GM23338 (cell line): ENCODE measurements at regions not wholly inside any gene's neighbourhood (a gene's known extent, or its start where the extent isn't known, plus 50 kb on each side); places are given as distances from the start of the nearest gene placed in this dataset.

Experiments
- ATAC-seq: fragments of 200-7000 bp; cut with Tn5 transposase; 3 replicates; pipeline ENCODE4 v1.9.1; 2020
- DNase-seq: peaks from one replicate; pipeline ENCODE4 v3.0.0-alpha.2; 2015; ENCODE audit warnings: low spot score
- H2AFZ ChIP-seq: fragments of 200-600 bp; sonication (generic); 2 replicates; pipeline ENCODE4 v1.8.0; 2016; ENCODE audit warnings: antibody characterized with exemption, mild to moderate bottlenecking, moderate library complexity
- H3F3A ChIP-seq: fragments of 200-600 bp; sonication (generic); replicated peaks from 2 replicates; pipeline ENCODE4 v1.8.0; 2017; ENCODE audit warnings: antibody characterized with exemption, mixed run types, low read depth
- H3K27ac ChIP-seq: fragments of 200-600 bp; sonication (generic); 2 replicates; pipeline ENCODE4 v1.6.1; 2016; ENCODE audit warnings: low read depth
- H3K27me3 ChIP-seq: fragments of 200-600 bp; sonication (generic); 2 replicates; pipeline ENCODE4 v1.8.0; 2016; ENCODE audit warnings: mild to moderate bottlenecking, mixed run types, moderate library complexity; ENCODE audit not compliant: insufficient read depth
- H3K36me3 ChIP-seq: fragments of 200-600 bp; sonication (generic); 2 replicates; pipeline ENCODE4 v1.8.0; 2016; ENCODE audit warnings: mild to moderate bottlenecking; ENCODE audit not compliant: insufficient read depth
- H3K4me1 ChIP-seq: fragments of 200-600 bp; sonication (generic); 2 replicates; pipeline ENCODE4 v1.8.0; 2016; ENCODE audit warnings: mild to moderate bottlenecking, moderate library complexity; ENCODE audit not compliant: insufficient read depth
- H3K4me2 ChIP-seq: fragments of 200-600 bp; sonication (generic); 2 replicates; pipeline ENCODE4 v1.7.1; 2017; ENCODE audit warnings: mixed run types
- H3K4me3 ChIP-seq: fragments of 200-600 bp; sonication (generic); 2 replicates; pipeline ENCODE4 v1.6.1; 2016; ENCODE audit warnings: mixed run types
- H3K79me2 ChIP-seq: fragments of 200-600 bp; sonication (generic); replicated peaks from 2 replicates; pipeline ENCODE4 v1.8.0; 2017; ENCODE audit warnings: mild to moderate bottlenecking; ENCODE audit not compliant: insufficient read depth
- H3K9me2 ChIP-seq: fragments of 200-600 bp; sonication (generic); 2 replicates; pipeline ENCODE4 v1.8.0; 2017; ENCODE audit not compliant: insufficient read depth
- H4K20me1 ChIP-seq: fragments of 200-600 bp; sonication (generic); replicated peaks from 2 replicates; pipeline ENCODE4 v1.8.0; 2017; ENCODE audit warnings: mild to moderate bottlenecking; ENCODE audit not compliant: insufficient read depth
- H3K27ac Mint-ChIP-seq: 2 replicates; pipeline ENCODE4 v1.8.0; 2020; ENCODE audit warnings: inconsistent platforms, mild to moderate bottlenecking, moderate library complexity, mixed read lengths
- H3K27me3 Mint-ChIP-seq: 3 replicates; pipeline ENCODE4 v1.8.0; 2022; ENCODE audit warnings: low read depth, mild to moderate bottlenecking, moderate library complexity, mixed read lengths, inconsistent platforms; ENCODE audit not compliant: insufficient read depth, poor library complexity
- H3K36me3 Mint-ChIP-seq: 3 replicates; pipeline ENCODE4 v1.8.0; 2021; ENCODE audit warnings: low read depth, mild to moderate bottlenecking, inconsistent platforms, moderate library complexity, mixed read lengths
- H3K4me1 Mint-ChIP-seq: 3 replicates; pipeline ENCODE4 v1.8.0; 2020; ENCODE audit warnings: mild to moderate bottlenecking, inconsistent platforms, mixed read lengths
- H3K4me3 Mint-ChIP-seq: 3 replicates; pipeline ENCODE4 v1.8.0; 2021; ENCODE audit warnings: moderate library complexity, mild to moderate bottlenecking, inconsistent platforms, mixed read lengths
- H3K9me3 Mint-ChIP-seq: 3 replicates; pipeline ENCODE4 v1.8.0; 2020; ENCODE audit warnings: moderate library complexity, mild to moderate bottlenecking, inconsistent platforms, mixed read lengths
- EZH2 ChIP-seq: fragments of 200-600 bp; sonication (generic); IDR thresholded peaks from one replicate; pipeline ENCODE4 v1.8.0; 2017; ENCODE audit warnings: antibody characterized with exemption, mild to moderate bottlenecking, low read depth; ENCODE audit not compliant: unreplicated experiment
- EZH2phosphoT487 ChIP-seq: fragments of 200-600 bp; sonication (generic); IDR thresholded peaks from one replicate; pipeline ENCODE4 v1.8.1; 2018; ENCODE audit warnings: antibody characterized with exemption; ENCODE audit not compliant: unreplicated experiment
- NANOG ChIP-seq: IDR thresholded peaks from 2 replicates; pipeline ENCODE4 v1.6.1; 2016; ENCODE audit warnings: antibody characterized with exemption, borderline replicate concordance
- ZNF114 ChIP-seq: fragments of 250-450 bp; sonication (Bioruptor Pico); IDR thresholded peaks from 2 replicates; pipeline ENCODE4 v1.5.0; 2020; ENCODE audit warnings: mild to moderate bottlenecking, moderate library complexity
- ZNF331 ChIP-seq: fragments of 250-450 bp; sonication (Bioruptor Pico); IDR thresholded peaks from 2 replicates; pipeline ENCODE4 v1.5.0; 2020; ENCODE audit warnings: low read depth, mild to moderate bottlenecking, moderate library complexity
- TF ChIP-seq, protein P1 (sequence below): IDR thresholded peaks from 2 replicates; pipeline ENCODE4 v1.6.1; 2016; ENCODE audit warnings: antibody characterized with exemption
- TF ChIP-seq, protein P2 (sequence below): fragments of 250-450 bp; sonication (Bioruptor Pico); IDR thresholded peaks from 2 replicates; pipeline ENCODE4 v1.5.0; 2020; ENCODE audit warnings: mild to moderate bottlenecking, moderate library complexity
- TF ChIP-seq, protein P3 (sequence below), 2 experiments: fragments of 200-600 bp in 1 of 2; sonication (generic) in 1 of 2; conservative IDR thresholded peaks; 2 replicates each; pipeline versions ENCODE4 v1.5.1 to v1.6.1; 2016 to 2017; ENCODE audit warnings: antibody characterized with exemption in 2 of 2, low read depth in 2 of 2, mild to moderate bottlenecking in 2 of 2, moderate library complexity in 1 of 2

DNA sequence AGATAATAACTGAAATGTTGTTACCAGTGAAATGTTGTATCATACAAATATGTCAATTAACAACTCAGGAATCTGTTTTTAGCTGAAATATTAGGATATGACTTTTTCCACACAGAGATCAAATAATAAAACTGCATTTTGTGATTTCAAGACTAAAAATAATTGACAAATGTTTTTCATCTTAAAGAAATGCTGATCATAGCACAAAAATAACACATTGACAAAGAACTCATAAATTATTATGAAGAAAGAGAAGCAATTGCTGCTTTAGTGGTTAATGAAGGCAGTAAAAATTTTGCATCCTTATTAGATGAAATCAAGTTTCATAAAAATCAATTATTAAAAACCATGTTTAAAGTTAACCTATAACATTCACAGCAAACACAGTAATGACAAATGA lies 1417.3 kb downstream of the OLFM4 start:
- Histone ChIP-seq H3K4me3 (no peak overlapping the region), H3K9me2 (no peaks in the 10 kb centered on the region), H3K4me1 (no peaks in the 10 kb centered on the region), H3K36me3 (no peaks in the 10 kb centered on the region), H3K79me2 (no peaks in the 10 kb centered on the region), H3F3A (no peaks in the 10 kb centered on the region), H3K27me3 (no peaks in the 10 kb centered on the region), H3K27ac (no peak overlapping the region), H4K20me1 (no peaks in the 10 kb centered on the region), H2AFZ (no peak overlapping the region), H3K4me2 (no peak overlapping the region)
- Mint-ChIP-seq H3K27ac (no peak overlapping the region), H3K27me3 (no peaks in the 10 kb centered on the region), H3K4me3 (no peak overlapping the region), H3K4me1 (no peaks in the 10 kb centered on the region), H3K36me3 (no peaks in the 10 kb centered on the region), H3K9me3 (peaks cover 4% of the 10 kb centered on the region; the same call in 2 of the 3 replicates)
- ATAC-seq (no peak), DNase-seq (no peak)
- no peak for TF ChIP-seq ZNF114 (CRISPR knock-in tag)
- TF ChIP-seq NANOG, result no peak
- TF ChIP-seq, protein P1, sequence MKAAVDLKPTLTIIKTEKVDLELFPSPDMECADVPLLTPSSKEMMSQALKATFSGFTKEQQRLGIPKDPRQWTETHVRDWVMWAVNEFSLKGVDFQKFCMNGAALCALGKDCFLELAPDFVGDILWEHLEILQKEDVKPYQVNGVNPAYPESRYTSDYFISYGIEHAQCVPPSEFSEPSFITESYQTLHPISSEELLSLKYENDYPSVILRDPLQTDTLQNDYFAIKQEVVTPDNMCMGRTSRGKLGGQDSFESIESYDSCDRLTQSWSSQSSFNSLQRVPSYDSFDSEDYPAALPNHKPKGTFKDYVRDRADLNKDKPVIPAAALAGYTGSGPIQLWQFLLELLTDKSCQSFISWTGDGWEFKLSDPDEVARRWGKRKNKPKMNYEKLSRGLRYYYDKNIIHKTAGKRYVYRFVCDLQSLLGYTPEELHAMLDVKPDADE, result no peak

DNA sequence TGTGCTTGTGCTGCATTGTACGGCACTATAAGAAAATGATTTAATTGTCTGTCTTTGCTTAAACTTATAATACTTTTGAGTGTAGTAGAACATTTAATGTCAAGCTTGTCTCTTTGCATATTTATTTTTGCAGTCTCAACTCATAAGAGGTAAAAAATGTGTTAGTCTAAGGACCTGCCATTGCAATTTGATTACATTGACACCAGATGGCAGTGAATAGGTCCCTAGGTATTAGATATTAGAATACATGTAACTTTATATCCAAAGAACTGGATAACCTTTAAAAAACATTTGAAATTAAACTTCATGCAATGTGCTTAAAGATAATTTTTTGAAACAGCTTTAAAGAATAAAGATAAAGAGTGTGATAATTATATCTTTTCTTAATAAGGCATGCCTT lies 1421.3 kb downstream of the OLFM4 start:
- DNase-seq, result peak; percentile 45
- no peak for TF ChIP-seq EZH2
- no peak for TF ChIP-seq EZH2phosphoT487
- TF ChIP-seq, protein P2, sequence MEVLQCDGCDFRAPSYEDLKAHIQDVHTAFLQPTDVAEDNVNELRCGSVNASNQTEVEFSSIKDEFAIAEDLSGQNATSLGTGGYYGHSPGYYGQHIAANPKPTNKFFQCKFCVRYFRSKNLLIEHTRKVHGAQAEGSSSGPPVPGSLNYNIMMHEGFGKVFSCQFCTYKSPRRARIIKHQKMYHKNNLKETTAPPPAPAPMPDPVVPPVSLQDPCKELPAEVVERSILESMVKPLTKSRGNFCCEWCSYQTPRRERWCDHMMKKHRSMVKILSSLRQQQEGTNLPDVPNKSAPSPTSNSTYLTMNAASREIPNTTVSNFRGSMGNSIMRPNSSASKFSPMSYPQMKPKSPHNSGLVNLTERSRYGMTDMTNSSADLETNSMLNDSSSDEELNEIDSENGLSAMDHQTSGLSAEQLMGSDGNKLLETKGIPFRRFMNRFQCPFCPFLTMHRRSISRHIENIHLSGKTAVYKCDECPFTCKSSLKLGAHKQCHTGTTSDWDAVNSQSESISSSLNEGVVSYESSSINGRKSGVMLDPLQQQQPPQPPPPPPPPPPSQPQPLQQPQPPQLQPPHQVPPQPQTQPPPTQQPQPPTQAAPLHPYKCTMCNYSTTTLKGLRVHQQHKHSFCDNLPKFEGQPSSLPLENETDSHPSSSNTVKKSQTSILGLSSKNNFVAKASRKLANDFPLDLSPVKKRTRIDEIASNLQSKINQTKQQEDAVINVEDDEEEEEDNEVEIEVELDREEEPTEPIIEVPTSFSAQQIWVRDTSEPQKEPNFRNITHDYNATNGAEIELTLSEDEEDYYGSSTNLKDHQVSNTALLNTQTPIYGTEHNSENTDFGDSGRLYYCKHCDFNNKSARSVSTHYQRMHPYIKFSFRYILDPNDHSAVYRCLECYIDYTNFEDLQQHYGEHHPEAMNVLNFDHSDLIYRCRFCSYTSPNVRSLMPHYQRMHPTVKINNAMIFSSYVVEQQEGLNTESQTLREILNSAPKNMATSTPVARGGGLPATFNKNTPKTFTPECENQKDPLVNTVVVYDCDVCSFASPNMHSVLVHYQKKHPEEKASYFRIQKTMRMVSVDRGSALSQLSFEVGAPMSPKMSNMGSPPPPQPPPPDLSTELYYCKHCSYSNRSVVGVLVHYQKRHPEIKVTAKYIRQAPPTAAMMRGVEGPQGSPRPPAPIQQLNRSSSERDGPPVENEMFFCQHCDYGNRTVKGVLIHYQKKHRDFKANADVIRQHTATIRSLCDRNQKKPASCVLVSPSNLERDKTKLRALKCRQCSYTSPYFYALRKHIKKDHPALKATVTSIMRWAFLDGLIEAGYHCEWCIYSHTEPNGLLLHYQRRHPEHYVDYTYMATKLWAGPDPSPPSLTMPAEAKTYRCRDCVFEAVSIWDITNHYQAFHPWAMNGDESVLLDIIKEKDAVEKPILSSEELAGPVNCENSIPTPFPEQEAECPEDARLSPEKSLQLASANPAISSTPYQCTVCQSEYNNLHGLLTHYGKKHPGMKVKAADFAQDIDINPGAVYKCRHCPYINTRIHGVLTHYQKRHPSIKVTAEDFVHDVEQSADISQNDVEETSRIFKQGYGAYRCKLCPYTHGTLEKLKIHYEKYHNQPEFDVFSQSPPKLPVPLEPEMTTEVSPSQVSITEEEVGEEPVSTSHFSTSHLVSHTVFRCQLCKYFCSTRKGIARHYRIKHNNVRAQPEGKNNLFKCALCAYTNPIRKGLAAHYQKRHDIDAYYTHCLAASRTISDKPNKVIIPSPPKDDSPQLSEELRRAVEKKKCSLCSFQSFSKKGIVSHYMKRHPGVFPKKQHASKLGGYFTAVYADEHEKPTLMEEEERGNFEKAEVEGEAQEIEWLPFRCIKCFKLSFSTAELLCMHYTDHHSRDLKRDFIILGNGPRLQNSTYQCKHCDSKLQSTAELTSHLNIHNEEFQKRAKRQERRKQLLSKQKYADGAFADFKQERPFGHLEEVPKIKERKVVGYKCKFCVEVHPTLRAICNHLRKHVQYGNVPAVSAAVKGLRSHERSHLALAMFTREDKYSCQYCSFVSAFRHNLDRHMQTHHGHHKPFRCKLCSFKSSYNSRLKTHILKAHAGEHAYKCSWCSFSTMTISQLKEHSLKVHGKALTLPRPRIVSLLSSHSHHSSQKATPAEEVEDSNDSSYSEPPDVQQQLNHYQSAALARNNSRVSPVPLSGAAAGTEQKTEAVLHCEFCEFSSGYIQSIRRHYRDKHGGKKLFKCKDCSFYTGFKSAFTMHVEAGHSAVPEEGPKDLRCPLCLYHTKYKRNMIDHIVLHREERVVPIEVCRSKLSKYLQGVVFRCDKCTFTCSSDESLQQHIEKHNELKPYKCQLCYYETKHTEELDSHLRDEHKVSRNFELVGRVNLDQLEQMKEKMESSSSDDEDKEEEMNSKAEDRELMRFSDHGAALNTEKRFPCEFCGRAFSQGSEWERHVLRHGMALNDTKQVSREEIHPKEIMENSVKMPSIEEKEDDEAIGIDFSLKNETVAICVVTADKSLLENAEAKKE (CRISPR knock-in tag), result no peak
- TF ChIP-seq, protein P3, sequence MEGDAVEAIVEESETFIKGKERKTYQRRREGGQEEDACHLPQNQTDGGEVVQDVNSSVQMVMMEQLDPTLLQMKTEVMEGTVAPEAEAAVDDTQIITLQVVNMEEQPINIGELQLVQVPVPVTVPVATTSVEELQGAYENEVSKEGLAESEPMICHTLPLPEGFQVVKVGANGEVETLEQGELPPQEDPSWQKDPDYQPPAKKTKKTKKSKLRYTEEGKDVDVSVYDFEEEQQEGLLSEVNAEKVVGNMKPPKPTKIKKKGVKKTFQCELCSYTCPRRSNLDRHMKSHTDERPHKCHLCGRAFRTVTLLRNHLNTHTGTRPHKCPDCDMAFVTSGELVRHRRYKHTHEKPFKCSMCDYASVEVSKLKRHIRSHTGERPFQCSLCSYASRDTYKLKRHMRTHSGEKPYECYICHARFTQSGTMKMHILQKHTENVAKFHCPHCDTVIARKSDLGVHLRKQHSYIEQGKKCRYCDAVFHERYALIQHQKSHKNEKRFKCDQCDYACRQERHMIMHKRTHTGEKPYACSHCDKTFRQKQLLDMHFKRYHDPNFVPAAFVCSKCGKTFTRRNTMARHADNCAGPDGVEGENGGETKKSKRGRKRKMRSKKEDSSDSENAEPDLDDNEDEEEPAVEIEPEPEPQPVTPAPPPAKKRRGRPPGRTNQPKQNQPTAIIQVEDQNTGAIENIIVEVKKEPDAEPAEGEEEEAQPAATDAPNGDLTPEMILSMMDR (conservative IDR thresholded peaks at IDR 0.05; ENCODE audit: low read depth in 2 of 2), result peak in 1 of 2 experiments; percentile 67; a peak in 3 of 4 replicates
- no peak for TF ChIP-seq ZNF331
- no peak for TF ChIP-seq NANOG
- no peak overlapping the region for H3K4me2 ChIP-seq
- no peaks in the 10 kb centered on the region for H3K27me3 ChIP-seq
- no peak overlapping the region for H3K4me3 ChIP-seq
- no peaks in the 10 kb centered on the region for H3F3A ChIP-seq
- H3K27ac ChIP-seq, result no peak overlapping the region
- no peak overlapping the region for H3K27ac Mint-ChIP-seq
- H3K9me3 Mint-ChIP-seq, result peaks cover 18% of the 10 kb centered on the region
- ATAC-seq, result no peak
- H3K4me3 Mint-ChIP-seq, result no peak overlapping the region
- peaks cover 14% of the 10 kb centered on the region; the same call in 1 of the 3 replicates for H3K36me3 Mint-ChIP-seq
- H3K36me3 ChIP-seq, result no peaks in the 10 kb centered on the region
- no peaks in the 10 kb centered on the region for H3K9me2 ChIP-seq
- H3K4me1 ChIP-seq, result no peaks in the 10 kb centered on the region
- H4K20me1 ChIP-seq, result no peaks in the 10 kb centered on the region
- H3K79me2 ChIP-seq, result no peaks in the 10 kb centered on the region
- no peak overlapping the region for H2AFZ ChIP-seq
- no peaks in the 10 kb centered on the region for H3K4me1 Mint-ChIP-seq
- H3K27me3 Mint-ChIP-seq, result peaks cover 1% of the 10 kb centered on the region
